GM21737 (cell line): ENCODE measurements at regions not wholly inside any gene's neighbourhood (a gene's known extent, or its start where the extent isn't known, plus 50 kb on each side); places are given as distances from the start of the nearest gene placed in this dataset.
"Not testable (repeated sequence)": the region's sequence is repeated elsewhere in the genome, so short reads cannot be mapped to it uniquely, and the experiment has no call there.

Experiments
- ATAC-seq: cut with Tn5 transposase; IDR thresholded peaks from one replicate; pipeline ENCODE4 v1.9.1; 2021; ENCODE audit warnings: mild to moderate bottlenecking, moderate library complexity; ENCODE audit not compliant: unreplicated experiment

- ATAC-seq, result not testable (repeated sequence)
These were observed 700.7 kb upstream of the NEGR1 start for GRCh38 chr1:72983011-72983410.

DNA sequence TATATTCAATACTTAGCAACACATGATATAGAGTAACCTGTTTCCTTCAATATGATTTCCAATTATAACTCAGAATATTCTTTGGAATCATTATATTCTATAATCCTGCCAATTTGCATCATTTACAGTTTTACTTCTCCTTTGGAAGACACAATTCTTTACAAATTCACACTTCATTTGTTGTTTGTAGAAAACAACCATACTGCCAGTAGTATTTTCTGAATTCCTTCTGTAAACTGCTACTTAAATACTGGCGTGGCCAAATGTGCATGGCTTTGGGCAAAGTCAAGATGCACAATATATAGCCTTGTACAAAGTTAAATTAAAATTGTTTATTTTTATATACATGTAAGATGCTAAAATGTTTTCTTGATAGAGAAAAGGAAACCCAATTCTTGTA lies 687.1 kb upstream of the NEGR1 start:
- ATAC-seq, result no peak

DNA sequence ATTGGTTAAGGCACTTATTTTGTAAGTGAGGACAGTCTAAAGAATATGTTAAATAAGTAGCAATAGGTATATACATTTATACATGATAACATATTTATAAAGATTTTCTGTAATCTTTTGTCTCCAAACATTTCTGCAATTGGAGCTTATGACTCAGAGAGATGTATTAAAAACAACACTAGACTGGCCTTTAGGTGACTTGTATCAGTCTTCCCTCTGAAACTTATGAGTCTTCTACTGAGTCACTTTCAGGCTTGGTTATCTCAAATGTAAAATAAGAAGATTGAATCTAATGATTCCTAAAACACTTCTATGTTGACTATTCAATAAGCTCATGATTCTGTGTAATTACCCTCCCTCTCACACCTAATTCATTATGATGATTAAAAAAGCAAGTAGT lies 672.6 kb upstream of the NEGR1 start:
- ATAC-seq, result no peak

DNA sequence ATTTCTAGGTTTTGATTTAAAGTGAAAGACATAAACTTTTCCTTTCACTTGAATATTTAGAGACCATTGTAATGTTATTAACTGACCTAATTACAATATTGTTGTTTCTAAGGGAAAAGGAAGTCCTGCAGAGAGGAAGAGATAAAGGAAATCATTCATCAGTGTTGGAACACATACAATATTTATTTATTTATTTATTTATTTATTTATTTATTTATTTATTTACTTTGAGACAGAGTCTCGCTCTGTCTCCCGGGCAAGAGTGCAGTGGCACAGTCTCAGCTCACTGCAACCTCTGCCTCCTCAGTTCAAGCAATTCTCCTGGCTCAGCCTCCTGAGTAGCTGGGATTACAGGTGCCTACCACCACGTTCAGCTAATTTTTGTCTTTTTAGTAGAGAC lies 668.6 kb upstream of the NEGR1 start:
- ATAC-seq, result not testable (repeated sequence)

DNA sequence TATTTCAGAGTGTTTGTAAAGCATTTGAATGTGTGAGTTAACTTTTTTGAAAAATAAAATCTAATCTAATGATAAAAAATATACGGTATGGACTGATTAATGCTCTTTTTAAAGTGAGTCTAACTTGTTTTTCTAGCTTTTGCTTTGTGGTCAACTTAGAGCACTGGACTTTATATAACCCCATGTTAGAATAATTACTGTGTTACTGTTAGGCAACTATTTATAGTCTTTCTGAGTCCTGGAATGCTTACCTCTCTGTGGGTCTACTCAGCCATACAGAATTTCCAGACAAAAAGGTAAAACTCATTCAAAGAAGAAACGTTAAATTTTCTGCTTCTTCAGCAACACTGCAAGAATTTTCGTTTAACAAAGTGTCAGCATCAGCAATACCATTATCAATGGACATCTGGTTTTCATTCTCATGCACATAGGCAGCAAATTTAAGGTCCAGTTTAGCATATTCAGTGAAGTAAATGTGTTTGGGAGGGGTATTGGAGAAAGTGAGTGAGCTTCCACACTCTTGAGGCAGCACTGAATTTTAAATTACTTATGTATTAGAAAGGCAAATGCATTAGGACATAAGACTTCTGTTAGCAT lies 664.7 kb upstream of the NEGR1 start:
- no peak for ATAC-seq

DNA sequence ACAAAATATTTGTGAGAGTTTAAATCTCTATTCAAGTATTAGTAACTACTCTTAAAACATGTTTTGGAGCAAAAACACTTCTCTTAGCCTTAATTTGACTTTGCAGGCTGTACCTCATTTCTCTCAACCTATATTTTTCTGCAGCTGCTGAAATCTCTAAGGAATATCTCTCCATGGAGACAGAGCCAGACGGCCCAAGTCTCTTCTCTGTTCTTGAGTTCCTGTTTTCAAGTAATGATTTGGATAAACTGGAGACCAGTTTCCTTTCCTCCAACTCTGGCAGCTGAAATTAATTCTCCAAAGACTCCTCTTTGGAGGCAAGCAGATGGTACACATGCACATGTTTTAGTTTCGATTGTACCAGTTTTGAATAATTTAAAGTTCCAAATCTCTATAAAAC lies 659.7 kb upstream of the NEGR1 start:
- ATAC-seq, result no peak

DNA sequence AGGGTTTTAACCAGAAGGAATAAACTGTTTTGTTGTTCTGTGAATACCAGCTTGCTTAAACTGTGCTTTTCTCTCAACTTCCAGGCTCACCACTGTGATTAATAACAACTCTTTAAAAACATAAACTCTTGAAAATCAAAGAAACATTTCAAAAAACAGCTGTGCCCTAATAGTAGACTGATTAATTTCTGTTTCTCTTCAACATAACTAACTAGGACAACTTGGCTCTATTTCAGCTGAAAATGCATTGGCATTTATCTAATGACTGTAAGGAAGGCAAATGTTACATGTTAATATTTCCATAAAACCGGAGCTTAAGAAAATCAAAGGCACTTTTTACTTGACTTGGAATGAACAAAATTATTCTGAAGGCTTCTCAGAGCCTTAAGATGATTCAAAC lies 656.1 kb upstream of the NEGR1 start:
- no peak for ATAC-seq

DNA sequence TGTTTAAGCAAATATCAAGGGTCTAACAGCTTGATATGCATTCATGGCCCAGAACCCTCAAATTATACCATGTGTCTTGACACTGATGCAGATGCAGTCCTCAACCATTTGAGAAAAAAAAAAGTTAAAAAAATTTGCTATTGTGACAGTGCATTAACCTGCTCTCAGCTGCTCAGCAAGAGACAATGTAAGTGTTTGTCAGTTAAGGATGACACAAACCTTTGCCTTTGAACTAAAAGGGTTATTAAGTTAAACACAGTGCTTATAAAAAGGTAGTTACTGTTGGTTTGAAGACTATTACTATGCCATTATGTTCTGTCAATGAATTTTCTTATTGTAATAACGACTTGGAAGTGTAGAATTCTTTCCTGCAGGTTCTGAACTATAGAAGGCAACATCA lies 655.6 kb upstream of the NEGR1 start:
- ATAC-seq, result no peak

- ATAC-seq, result no peak
These were observed 654.6 kb upstream of the NEGR1 start for GRCh38 chr1:72936942-72937341.

DNA sequence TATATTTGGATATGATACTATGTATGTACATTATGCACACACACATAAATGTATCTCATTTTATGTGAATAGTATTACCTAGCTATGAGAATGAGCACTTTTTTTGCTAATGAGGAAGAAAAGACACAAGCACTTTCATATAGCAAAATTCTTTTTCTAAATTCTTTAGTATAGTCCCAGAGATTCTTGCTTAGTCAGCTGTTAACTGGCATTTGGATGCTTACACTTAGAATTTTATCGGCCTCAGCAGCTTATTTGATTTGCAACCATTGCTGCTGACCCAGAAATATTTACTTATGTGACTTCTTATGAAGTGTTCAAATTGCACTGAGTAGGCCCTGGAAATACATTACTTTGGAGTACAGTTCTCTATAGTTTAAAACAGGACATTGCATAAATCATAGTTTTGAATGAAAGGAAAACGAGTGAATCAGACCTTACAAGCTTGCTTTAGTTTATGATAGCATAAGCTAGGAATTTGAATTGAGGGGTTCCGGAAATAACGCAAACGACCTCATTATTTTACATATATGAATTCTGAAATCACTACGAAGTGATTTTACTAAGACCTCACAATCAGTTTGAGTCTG lies 653.9 kb upstream of the NEGR1 start:
- no peak for ATAC-seq

DNA sequence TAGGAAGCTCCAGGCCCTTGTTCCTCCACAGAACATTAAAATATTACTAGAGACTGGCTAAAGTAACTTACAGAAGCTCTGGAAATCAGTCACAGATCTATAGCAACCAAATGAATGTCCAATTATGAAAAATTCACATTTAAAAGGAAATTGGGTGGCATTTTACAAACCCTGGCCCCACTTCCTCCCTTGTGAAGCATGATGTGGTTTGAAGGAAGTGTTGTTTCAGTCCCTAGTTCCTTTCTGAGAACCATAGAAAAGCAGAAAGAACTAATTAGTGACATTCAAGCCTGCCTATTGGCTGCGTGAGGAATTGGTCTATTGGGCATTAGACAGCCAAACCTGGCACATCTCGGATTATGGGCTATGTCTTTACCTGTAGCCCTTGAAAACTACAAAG lies 649.7 kb upstream of the NEGR1 start:
- no peak for ATAC-seq

DNA sequence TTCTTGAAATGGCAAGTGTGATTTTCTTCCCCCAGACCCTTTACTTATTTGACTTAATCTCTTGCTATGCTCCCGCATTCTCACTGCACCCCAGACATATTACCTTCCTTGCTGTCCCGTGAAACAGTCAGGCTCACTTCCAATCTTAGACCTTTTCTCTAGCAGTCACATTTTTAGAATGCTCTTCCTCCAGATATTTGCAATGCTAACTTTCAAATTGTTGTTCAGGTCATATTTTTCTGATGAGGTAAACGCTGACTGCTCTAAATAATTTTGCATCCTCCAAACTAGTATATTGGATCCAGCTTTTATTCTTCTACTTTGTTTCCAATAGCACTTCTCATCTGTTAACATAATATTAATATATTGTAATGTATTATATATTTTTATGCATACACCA lies 648.2 kb upstream of the NEGR1 start:
- ATAC-seq, result no peak

- ATAC-seq, result no peak
These were observed 636.6 kb upstream of the NEGR1 start for GRCh38 chr1:72918940-72919339.

GRCh38 chr1:72917920-72918319 lies 635.6 kb upstream of the NEGR1 start:
- ATAC-seq, result no peak

GRCh38 chr1:72915581-72915980 lies 633.2 kb upstream of the NEGR1 start:
- ATAC-seq, result no peak

GRCh38 chr1:72911656-72912055 lies 629.3 kb upstream of the NEGR1 start:
- no peak for ATAC-seq

- no peak for ATAC-seq
These were observed 613.9 kb upstream of the NEGR1 start for GRCh38 chr1:72896256-72896655.

- ATAC-seq, result no peak
These were observed 610.1 kb upstream of the NEGR1 start for GRCh38 chr1:72892461-72892860.

DNA sequence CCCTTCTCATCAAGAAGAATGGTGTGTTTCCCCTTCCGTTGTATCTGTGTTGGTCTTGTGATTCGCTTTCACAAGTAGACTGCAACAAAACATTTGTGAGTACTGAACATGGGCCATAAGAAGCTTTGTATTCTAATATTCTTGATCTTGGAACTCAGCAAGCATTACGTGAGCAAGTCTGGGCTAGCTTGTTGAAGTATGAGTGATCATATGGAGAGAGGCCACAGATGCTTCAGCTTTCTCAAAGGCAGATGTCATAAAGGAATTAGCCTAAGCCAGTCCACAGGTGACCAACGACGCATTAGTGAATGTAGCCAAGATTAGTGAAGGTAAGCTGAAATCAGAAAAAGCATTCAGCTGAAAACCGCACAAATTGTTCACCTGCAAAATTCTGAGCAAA lies 609.6 kb upstream of the NEGR1 start:
- no peak for ATAC-seq

GRCh38 chr1:72885841-72886240 lies 603.5 kb upstream of the NEGR1 start:
- no peak for ATAC-seq

GRCh38 chr1:72885017-72885416 lies 602.7 kb upstream of the NEGR1 start:
- no peak for ATAC-seq

DNA sequence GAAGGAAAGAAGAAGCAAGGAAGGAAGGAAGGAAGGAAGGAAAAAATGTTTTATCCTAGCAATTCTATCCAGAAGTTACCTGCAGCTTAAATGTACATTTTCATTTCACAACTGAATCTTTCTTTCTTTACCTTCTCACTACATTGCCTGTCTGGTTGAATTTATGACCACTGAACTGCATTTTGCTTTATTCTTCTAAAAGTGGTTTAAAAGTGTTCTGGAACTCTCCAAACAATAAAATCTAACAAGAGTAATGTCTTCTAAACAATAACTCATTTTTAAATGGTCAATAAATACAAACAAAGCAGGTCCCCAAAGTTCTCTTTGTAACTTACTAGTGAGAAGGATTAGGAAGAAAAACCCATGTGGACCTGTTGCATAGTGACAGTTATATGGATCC lies 587.5 kb upstream of the NEGR1 start:
- no peak for ATAC-seq

- no peak for ATAC-seq
These were observed 587.1 kb upstream of the NEGR1 start for GRCh38 chr1:72869441-72869840.
